Mesothelial cell of epicardium (in vitro differentiated cells): ENCODE measurements at regions not wholly inside any gene's neighbourhood (a gene's known extent, or its start where the extent isn't known, plus 50 kb on each side); places are given as distances from the start of the nearest gene placed in this dataset.

Source experiments
- DNase-seq, 2 experiments: peaks; one replicate each; pipeline ENCODE4 v3.0.0; 2021; ENCODE audit warnings: low spot score in 2 of 2; ENCODE audit not compliant: unreplicated experiment in 2 of 2
- H3K27ac Mint-ChIP-seq: 2 replicates; pipeline ENCODE4 v1.8.0; 2021; ENCODE audit warnings: mixed read lengths
- H3K27me3 Mint-ChIP-seq: 2 replicates; pipeline ENCODE4 v1.8.0; 2021; ENCODE audit warnings: low read depth, mixed read lengths
- H3K36me3 Mint-ChIP-seq: 2 replicates; pipeline ENCODE4 v1.8.0; 2021; ENCODE audit warnings: mixed read lengths
- H3K4me1 Mint-ChIP-seq: 2 replicates; pipeline ENCODE4 v1.8.0; 2021; ENCODE audit warnings: mixed read lengths
- H3K4me3 Mint-ChIP-seq: 2 replicates; pipeline ENCODE4 v1.8.0; 2021; ENCODE audit warnings: mild to moderate bottlenecking, moderate library complexity, mixed read lengths
- H3K9me3 Mint-ChIP-seq: 2 replicates; pipeline ENCODE4 v1.8.0; 2021; ENCODE audit warnings: mixed read lengths
- CTCF ChIP-seq: fragments of 200-600 bp; sonication (generic); IDR thresholded peaks from one replicate; pipeline ENCODE4 v1.5.0; 2021; ENCODE audit warnings: antibody characterized with exemption; ENCODE audit not compliant: unreplicated experiment

GRCh38 chr1:29865051-29865450 is 628.7 kb downstream of the PTPRU start:
- DNase-seq: no peak
- Mint-ChIP-seq H3K4me3 (no peak overlapping the region), H3K36me3 (no peaks in the 10 kb centered on the region), H3K4me1 (no peaks in the 10 kb centered on the region), H3K27me3 (peaks cover 31% of the 10 kb centered on the region), H3K9me3 (peaks cover 18% of the 10 kb centered on the region), H3K27ac (no peak overlapping the region)
- no peak for TF ChIP-seq CTCF

GRCh38 chr1:29864431-29865022 is 628.2 kb downstream of the PTPRU start:
- no peak for DNase-seq
- no peak overlapping the region for H3K4me3 Mint-ChIP-seq
- H3K36me3 Mint-ChIP-seq: no peaks in the 10 kb centered on the region
- H3K27me3 Mint-ChIP-seq: peaks cover 34% of the 10 kb centered on the region
- no peak for TF ChIP-seq CTCF
- peaks cover 14% of the 10 kb centered on the region for H3K9me3 Mint-ChIP-seq
- no peak overlapping the region for H3K27ac Mint-ChIP-seq
- no peaks in the 10 kb centered on the region for H3K4me1 Mint-ChIP-seq

GRCh38 chr1:29861922-29862321 is 625.6 kb downstream of the PTPRU start:
- Mint-ChIP-seq H3K27me3 (peaks cover 25% of the 10 kb centered on the region), H3K9me3 (peaks cover 12% of the 10 kb centered on the region), H3K4me3 (no peak overlapping the region), H3K4me1 (no peaks in the 10 kb centered on the region), H3K27ac (no peak overlapping the region), H3K36me3 (no peaks in the 10 kb centered on the region)
- no peak for TF ChIP-seq CTCF
- no peak for DNase-seq

- no peaks in the 10 kb centered on the region for H3K36me3 Mint-ChIP-seq
- DNase-seq: no peak
- TF ChIP-seq CTCF: no peak
Measured at GRCh38 chr1:29861446-29861845, 625.1 kb downstream of the PTPRU start.

GRCh38 chr1:29860681-29861080 is 624.4 kb downstream of the PTPRU start:
- H3K4me1 Mint-ChIP-seq: no peaks in the 10 kb centered on the region
- H3K36me3 Mint-ChIP-seq: no peaks in the 10 kb centered on the region
- no peak for TF ChIP-seq CTCF
- H3K9me3 Mint-ChIP-seq: peaks cover 12% of the 10 kb centered on the region
- H3K4me3 Mint-ChIP-seq: no peak overlapping the region
- DNase-seq: peak in 1 of 2 experiments; percentile 5
- no peak overlapping the region for H3K27ac Mint-ChIP-seq
- H3K27me3 Mint-ChIP-seq: peaks cover 21% of the 10 kb centered on the region

More at GRCh38 chr1:29861446-29861845, 625.1 kb downstream of the PTPRU start:
- H3K9me3 Mint-ChIP-seq: peaks cover 12% of the 10 kb centered on the region
- H3K4me3 Mint-ChIP-seq: no peak overlapping the region
- H3K4me1 Mint-ChIP-seq: no peaks in the 10 kb centered on the region
- H3K27ac Mint-ChIP-seq: no peak overlapping the region
- peaks cover 22% of the 10 kb centered on the region for H3K27me3 Mint-ChIP-seq

GRCh38 chr1:29860056-29860455 is 623.7 kb downstream of the PTPRU start:
- Mint-ChIP-seq H3K27ac (no peak overlapping the region), H3K36me3 (no peaks in the 10 kb centered on the region), H3K9me3 (peaks cover 12% of the 10 kb centered on the region), H3K4me3 (no peak overlapping the region), H3K4me1 (no peaks in the 10 kb centered on the region), H3K27me3 (peaks cover 27% of the 10 kb centered on the region)
- no peak for DNase-seq
- TF ChIP-seq CTCF: no peak
